SK-N-SH (cell line): ENCODE measurements at regions not wholly inside any gene's neighbourhood (a gene's known extent, or its start where the extent isn't known, plus 50 kb on each side); places are given as distances from the start of the nearest gene placed in this dataset.
A peak's percentile ranks its signal among the peaks of the same experiment; 100 is the strongest.

ENCODE experiments used
- CTCF ChIA-PET: fragments of 300-600, 350-600 bp; formaldehyde crosslinking; extraction: SDS; loops from one replicate; lab custom pipeline; 2021; lab: Yijun Ruan, JAX
- POLR2A ChIA-PET: fragments of 350-600 bp; sonication (Branson Sonifier 250); formaldehyde crosslinking; extraction: SDS; loops from one replicate; lab custom pipeline; 2020; ENCODE audit warnings: antibody characterized with exemption, inconsistent platforms; lab: Yijun Ruan, JAX
- DNase-seq: peaks from one replicate; pipeline ENCODE4 v3.0.0; 2012
- H2AFZ ChIP-seq: fragments of 200-600 bp; sonication (generic); 2 replicates; pipeline ENCODE4 v1.8.1; 2016; ENCODE audit warnings: antibody characterized with exemption, mild to moderate bottlenecking, low read depth
- H3F3A ChIP-seq: fragments of 200-600 bp; sonication (generic); replicated peaks from 2 replicates; pipeline ENCODE3; 2016; ENCODE audit warnings: antibody characterized with exemption, mild to moderate bottlenecking; ENCODE audit not compliant: insufficient read depth
- H3K27ac ChIP-seq, 2 experiments: fragments of 200-500 bp in 1 of 2; fragments of 200-600 bp in 1 of 2; sonication (Bioruptor generic) in 1 of 2; sonication (generic), shearing (Covaris generic) in 1 of 2; 2 replicates each; pipeline versions ENCODE4 v1.5.1 to v1.6.1; 2014 to 2016; ENCODE audit warnings: low read depth in 2 of 2, inconsistent platforms in 1 of 2, low read length in 1 of 2, mild to moderate bottlenecking in 1 of 2, mixed read lengths in 1 of 2
- H3K27me3 ChIP-seq: fragments of 200-600 bp; sonication (generic), shearing (Covaris generic); 2 replicates; pipeline ENCODE4 v1.6.1; 2016; ENCODE audit warnings: mixed run types; ENCODE audit not compliant: insufficient read depth
- H3K36me3 ChIP-seq, 2 experiments: fragments of 200-500 bp in 1 of 2; fragments of 200-600 bp in 1 of 2; sonication (Bioruptor generic) in 1 of 2; sonication (generic) in 1 of 2; replicated peaks in 1 of 2; 2 replicates each; pipeline versions ENCODE3 to v1.5.1; 2014 to 2016; ENCODE audit warnings: low read length in 1 of 2, mild to moderate bottlenecking in 1 of 2; ENCODE audit not compliant: insufficient read depth in 2 of 2, control insufficient read depth in 1 of 2
- H3K4me1 ChIP-seq, 2 experiments: fragments of 200-500 bp in 1 of 2; fragments of 200-600 bp in 1 of 2; sonication (Bioruptor generic) in 1 of 2; sonication (generic), shearing (Covaris generic) in 1 of 2; 2 replicates each; pipeline versions ENCODE4 v1.5.1 to v1.6.1; 2014 to 2016; ENCODE audit warnings: low read depth in 1 of 2, low read length in 1 of 2, mixed run types in 1 of 2; ENCODE audit not compliant: insufficient read depth in 2 of 2, control insufficient read depth in 1 of 2
- H3K4me2 ChIP-seq: fragments of 200-600 bp; sonication (generic), shearing (Covaris generic); 2 replicates; pipeline ENCODE4 v1.6.1; 2017; ENCODE audit warnings: mixed run types
- H3K4me3 ChIP-seq, 2 experiments: fragments of 200-500 bp in 1 of 2; fragments of 200-600 bp in 1 of 2; sonication (Bioruptor generic) in 1 of 2; sonication (generic), shearing (Covaris generic) in 1 of 2; 2 replicates each; pipeline versions ENCODE4 v1.5.1 to v1.8.1; 2014 to 2016; ENCODE audit warnings: low read depth in 2 of 2, inconsistent platforms in 1 of 2, low read length in 1 of 2, mild to moderate bottlenecking in 1 of 2, mixed read lengths in 1 of 2, moderate library complexity in 1 of 2
- H3K79me2 ChIP-seq: fragments of 200-600 bp; sonication (generic); 2 replicates; pipeline ENCODE4 v1.8.1; 2017; ENCODE audit warnings: mild to moderate bottlenecking; ENCODE audit not compliant: insufficient read depth
- H3K9ac ChIP-seq: fragments of 200-600 bp; sonication (generic); 2 replicates; pipeline ENCODE4 v1.6.1; 2017; ENCODE audit warnings: mixed run types
- H3K9me2 ChIP-seq: fragments of 200-600 bp; sonication (generic); 2 replicates; pipeline ENCODE4 v1.6.1; 2017; ENCODE audit warnings: mixed run types
- H3K9me3 ChIP-seq: fragments of 200-600 bp; sonication (generic); 2 replicates; pipeline ENCODE4 v1.6.1; 2017; ENCODE audit warnings: mixed run types, mild to moderate bottlenecking, moderate library complexity
- H4K20me1 ChIP-seq: fragments of 200-600 bp; sonication (generic); 2 replicates; pipeline ENCODE4 v1.6.1; 2017; ENCODE audit warnings: mild to moderate bottlenecking, mixed run types; ENCODE audit not compliant: insufficient read depth
- CHD2 ChIP-seq: fragments of 150-350 bp; IDR thresholded peaks from 2 replicates; pipeline ENCODE4 v1.6.1; 2018; ENCODE audit warnings: low read length; ENCODE audit not compliant: partially characterized antibody
- ELF1 ChIP-seq: IDR thresholded peaks from 2 replicates; pipeline ENCODE4 v1.4.0; 2012
- EZH2phosphoT487 ChIP-seq: fragments of 200-600 bp; sonication (generic); IDR thresholded peaks from 2 replicates; pipeline ENCODE4 v1.6.1; 2017; ENCODE audit warnings: low read depth, mixed run types, mild to moderate bottlenecking, antibody characterized with exemption, moderate library complexity, borderline replicate concordance
- FOSL2 ChIP-seq: IDR thresholded peaks from 2 replicates; pipeline ENCODE4 v1.4.0; 2012; ENCODE audit warnings: low read depth, mild to moderate bottlenecking, moderate library complexity, borderline replicate concordance
- FOXJ3 ChIP-seq: sonication (generic); formaldehyde crosslinking; IDR thresholded peaks from 2 replicates; pipeline ENCODE4 v1.5.1; 2020; ENCODE audit warnings: mild to moderate bottlenecking, missing genetic modification reagents
- FOXM1 ChIP-seq: IDR thresholded peaks from 2 replicates; pipeline ENCODE4 v1.4.0; 2012; ENCODE audit warnings: low read depth, mild to moderate bottlenecking
- GATA2 ChIP-seq: sonication (generic); formaldehyde crosslinking; IDR thresholded peaks from 2 replicates; pipeline ENCODE4 v1.5.0; 2020; ENCODE audit warnings: mild to moderate bottlenecking, missing genetic modification reagents
- JUND ChIP-seq: IDR thresholded peaks from 2 replicates; pipeline ENCODE4 v1.4.0; 2012
- MEF2A ChIP-seq: IDR thresholded peaks from 2 replicates; pipeline ENCODE4 v1.4.0; 2012; ENCODE audit warnings: low read depth, borderline replicate concordance
- MXI1 ChIP-seq: IDR thresholded peaks from 2 replicates; pipeline ENCODE4 v1.6.1; 2012; ENCODE audit warnings: mild to moderate bottlenecking, low read depth, low read length, improper control_type of control experiment
- NFIC ChIP-seq: IDR thresholded peaks from 2 replicates; pipeline ENCODE4 v1.4.0; 2012; ENCODE audit warnings: borderline replicate concordance
- NRF1 ChIP-seq: IDR thresholded peaks from 2 replicates; pipeline ENCODE4 v1.6.1; 2012; ENCODE audit warnings: low read depth, mild to moderate bottlenecking, low read length
- POLR2AphosphoS5 ChIP-seq: IDR thresholded peaks from 2 replicates; pipeline ENCODE4 v1.6.1; 2012; ENCODE audit warnings: low read depth, low read length
- RAD21 ChIP-seq: IDR thresholded peaks from 2 replicates; pipeline ENCODE4 v1.6.1; 2012; ENCODE audit warnings: mild to moderate bottlenecking, low read length
- RCOR1 ChIP-seq: fragments of 150-350 bp; IDR thresholded peaks from 2 replicates; pipeline ENCODE4 v1.6.1; 2017; ENCODE audit warnings: antibody characterized with exemption, low read length
- RFX5 ChIP-seq: IDR thresholded peaks from 2 replicates; pipeline ENCODE4 v1.6.1; 2012; ENCODE audit warnings: mild to moderate bottlenecking, improper control_type of control experiment, low read length
- RXRA ChIP-seq: IDR thresholded peaks from 2 replicates; pipeline ENCODE4 v1.4.0; 2012; ENCODE audit warnings: low read depth, mild to moderate bottlenecking, borderline replicate concordance
- SIN3A ChIP-seq: IDR thresholded peaks from 2 replicates; pipeline ENCODE4 v1.6.1; 2012; ENCODE audit warnings: low read depth, mild to moderate bottlenecking, low read length, moderate library complexity, borderline replicate concordance
- TAF1 ChIP-seq: IDR thresholded peaks from 2 replicates; pipeline ENCODE4 v1.6.1; 2012; ENCODE audit warnings: low read depth, mild to moderate bottlenecking, low read length, moderate library complexity, borderline replicate concordance
- TCF12 ChIP-seq: IDR thresholded peaks from 2 replicates; pipeline ENCODE4 v1.4.0; 2012
- TEAD4 ChIP-seq: IDR thresholded peaks from 2 replicates; pipeline ENCODE4 v1.4.0; 2012; ENCODE audit warnings: mild to moderate bottlenecking, borderline replicate concordance; ENCODE audit not compliant: insufficient read depth
- YY1 ChIP-seq: IDR thresholded peaks from 2 replicates; pipeline ENCODE4 v1.4.0; 2012; ENCODE audit warnings: low read depth, mild to moderate bottlenecking
- WGBS: methylation state at CpG from one replicate; pipeline ENCODE4 v1.1.6; 2017; ENCODE audit warnings: low lambda C conversion rate; 5-methylcytosine and 5-hydroxymethylcytosine counted together
- TF ChIP-seq, protein P1 (sequence below): IDR thresholded peaks from 2 replicates; pipeline ENCODE4 v1.4.0; 2012; ENCODE audit warnings: low read depth
- TF ChIP-seq, protein P2 (sequence below): IDR thresholded peaks from 2 replicates; pipeline ENCODE4 v1.4.0; 2012; ENCODE audit warnings: low read depth, borderline replicate concordance
- TF ChIP-seq, protein P3 (sequence below): IDR thresholded peaks from 2 replicates; pipeline ENCODE4 v1.6.1; 2012; ENCODE audit warnings: mild to moderate bottlenecking, low read depth, low read length, moderate library complexity
- TF ChIP-seq, protein P4 (sequence below): IDR thresholded peaks from 2 replicates; pipeline ENCODE4 v1.4.0; 2012; ENCODE audit warnings: low read depth, borderline replicate concordance
- TF ChIP-seq, protein P5 (sequence below): IDR thresholded peaks from 2 replicates; pipeline ENCODE4; 2012

DNA sequence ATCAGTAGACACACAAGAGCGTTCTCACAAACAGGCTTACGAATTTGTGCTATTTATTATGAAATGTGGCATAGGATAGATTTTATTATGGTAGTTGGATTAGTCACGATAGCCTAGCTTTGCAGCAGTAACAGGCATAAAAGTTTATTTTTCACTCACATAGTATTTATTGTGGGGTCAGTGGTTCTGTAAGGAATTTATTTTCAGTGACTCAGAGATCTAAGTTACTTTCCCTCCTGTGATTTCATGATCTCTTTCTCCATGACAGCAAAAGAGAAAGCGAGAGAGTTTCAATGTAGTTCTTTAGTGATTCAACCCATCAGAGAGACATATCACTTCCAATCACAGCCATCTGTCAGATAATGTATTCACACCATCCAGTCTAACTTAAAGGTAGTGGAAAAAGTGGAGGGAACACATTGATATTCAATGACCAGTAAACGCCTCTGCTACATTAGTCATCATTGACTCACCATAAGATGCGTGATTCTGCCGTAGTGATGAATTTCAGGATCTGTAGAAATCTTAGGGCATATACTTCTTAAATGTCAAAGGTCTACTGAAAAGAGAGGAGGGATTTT, 605.5 kb downstream of the HDGFL1 start:
- no peaks in the 10 kb centered on the region for H3K36me3 ChIP-seq
- H2AFZ ChIP-seq = peak overlapping the region; percentile 64
- H3K27me3 ChIP-seq = no peaks in the 10 kb centered on the region
- peak overlapping the region in 1 of 2 experiments; percentile 7; a peak in 1 of 4 replicates for H3K4me3 ChIP-seq
- H4K20me1 ChIP-seq = no peaks in the 10 kb centered on the region
- H3K27ac ChIP-seq = peak overlapping the region; percentile 53 to 88
- DNase-seq = no peak
- H3K9ac ChIP-seq = peak overlapping the region; percentile 22; the same call in 1 of the 2 replicates
- H3K9me2 ChIP-seq = no peaks in the 10 kb centered on the region
- H3K4me1 ChIP-seq = peaks cover 17 to 23% of the 10 kb centered on the region in 2 experiments; a peak in 3 of 4 replicates
- ChIA-PET CTCF (no interaction called here), POLR2A (no interaction called here)
- H3K9me3 ChIP-seq = no peaks in the 10 kb centered on the region
- no peaks in the 10 kb centered on the region for H3K79me2 ChIP-seq
- H3K4me2 ChIP-seq = peak overlapping the region; percentile 72
- WGBS = 14% methylated on average over 7 of the region's 7 CpGs
- peaks cover 23% of the 10 kb centered on the region for H3F3A ChIP-seq
- TF ChIP-seq GATA2 (CRISPR knock-in tag) (no peak), CHD2 (no peak), TAF1 (no peak), FOXM1 (peak; percentile 59; the same call in 1 of the 2 replicates), POLR2AphosphoS5 (no peak), NRF1 (no peak), MEF2A (no peak), NFIC (peak; percentile 32; the same call in 1 of the 2 replicates), RAD21 (no peak), YY1 (no peak), RXRA (0 out of 2 replicates have a peak, but pooled peaks have one; percentile 16), TEAD4 (peak; percentile 54; the same call in 1 of the 2 replicates), FOXJ3 (no peak), RCOR1 (no peak), MXI1 (no peak), JUND (peak; percentile 82), SIN3A (no peak), TCF12 (peak; percentile 67), FOSL2 (peak; percentile 89), ELF1 (no peak), RFX5 (no peak), EZH2phosphoT487 (no peak)
- TF ChIP-seq, protein P1, sequence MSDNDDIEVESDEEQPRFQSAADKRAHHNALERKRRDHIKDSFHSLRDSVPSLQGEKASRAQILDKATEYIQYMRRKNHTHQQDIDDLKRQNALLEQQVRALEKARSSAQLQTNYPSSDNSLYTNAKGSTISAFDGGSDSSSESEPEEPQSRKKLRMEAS = no peak
- TF ChIP-seq, protein P2, sequence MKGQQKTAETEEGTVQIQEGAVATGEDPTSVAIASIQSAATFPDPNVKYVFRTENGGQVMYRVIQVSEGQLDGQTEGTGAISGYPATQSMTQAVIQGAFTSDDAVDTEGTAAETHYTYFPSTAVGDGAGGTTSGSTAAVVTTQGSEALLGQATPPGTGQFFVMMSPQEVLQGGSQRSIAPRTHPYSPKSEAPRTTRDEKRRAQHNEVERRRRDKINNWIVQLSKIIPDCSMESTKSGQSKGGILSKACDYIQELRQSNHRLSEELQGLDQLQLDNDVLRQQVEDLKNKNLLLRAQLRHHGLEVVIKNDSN = no peak
- TF ChIP-seq, protein P3, sequence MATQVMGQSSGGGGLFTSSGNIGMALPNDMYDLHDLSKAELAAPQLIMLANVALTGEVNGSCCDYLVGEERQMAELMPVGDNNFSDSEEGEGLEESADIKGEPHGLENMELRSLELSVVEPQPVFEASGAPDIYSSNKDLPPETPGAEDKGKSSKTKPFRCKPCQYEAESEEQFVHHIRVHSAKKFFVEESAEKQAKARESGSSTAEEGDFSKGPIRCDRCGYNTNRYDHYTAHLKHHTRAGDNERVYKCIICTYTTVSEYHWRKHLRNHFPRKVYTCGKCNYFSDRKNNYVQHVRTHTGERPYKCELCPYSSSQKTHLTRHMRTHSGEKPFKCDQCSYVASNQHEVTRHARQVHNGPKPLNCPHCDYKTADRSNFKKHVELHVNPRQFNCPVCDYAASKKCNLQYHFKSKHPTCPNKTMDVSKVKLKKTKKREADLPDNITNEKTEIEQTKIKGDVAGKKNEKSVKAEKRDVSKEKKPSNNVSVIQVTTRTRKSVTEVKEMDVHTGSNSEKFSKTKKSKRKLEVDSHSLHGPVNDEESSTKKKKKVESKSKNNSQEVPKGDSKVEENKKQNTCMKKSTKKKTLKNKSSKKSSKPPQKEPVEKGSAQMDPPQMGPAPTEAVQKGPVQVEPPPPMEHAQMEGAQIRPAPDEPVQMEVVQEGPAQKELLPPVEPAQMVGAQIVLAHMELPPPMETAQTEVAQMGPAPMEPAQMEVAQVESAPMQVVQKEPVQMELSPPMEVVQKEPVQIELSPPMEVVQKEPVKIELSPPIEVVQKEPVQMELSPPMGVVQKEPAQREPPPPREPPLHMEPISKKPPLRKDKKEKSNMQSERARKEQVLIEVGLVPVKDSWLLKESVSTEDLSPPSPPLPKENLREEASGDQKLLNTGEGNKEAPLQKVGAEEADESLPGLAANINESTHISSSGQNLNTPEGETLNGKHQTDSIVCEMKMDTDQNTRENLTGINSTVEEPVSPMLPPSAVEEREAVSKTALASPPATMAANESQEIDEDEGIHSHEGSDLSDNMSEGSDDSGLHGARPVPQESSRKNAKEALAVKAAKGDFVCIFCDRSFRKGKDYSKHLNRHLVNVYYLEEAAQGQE = no peak
- TF ChIP-seq, protein P4, sequence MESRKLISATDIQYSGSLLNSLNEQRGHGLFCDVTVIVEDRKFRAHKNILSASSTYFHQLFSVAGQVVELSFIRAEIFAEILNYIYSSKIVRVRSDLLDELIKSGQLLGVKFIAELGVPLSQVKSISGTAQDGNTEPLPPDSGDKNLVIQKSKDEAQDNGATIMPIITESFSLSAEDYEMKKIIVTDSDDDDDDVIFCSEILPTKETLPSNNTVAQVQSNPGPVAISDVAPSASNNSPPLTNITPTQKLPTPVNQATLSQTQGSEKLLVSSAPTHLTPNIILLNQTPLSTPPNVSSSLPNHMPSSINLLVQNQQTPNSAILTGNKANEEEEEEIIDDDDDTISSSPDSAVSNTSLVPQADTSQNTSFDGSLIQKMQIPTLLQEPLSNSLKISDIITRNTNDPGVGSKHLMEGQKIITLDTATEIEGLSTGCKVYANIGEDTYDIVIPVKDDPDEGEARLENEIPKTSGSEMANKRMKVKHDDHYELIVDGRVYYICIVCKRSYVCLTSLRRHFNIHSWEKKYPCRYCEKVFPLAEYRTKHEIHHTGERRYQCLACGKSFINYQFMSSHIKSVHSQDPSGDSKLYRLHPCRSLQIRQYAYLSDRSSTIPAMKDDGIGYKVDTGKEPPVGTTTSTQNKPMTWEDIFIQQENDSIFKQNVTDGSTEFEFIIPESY = no peak
- TF ChIP-seq, protein P5, sequence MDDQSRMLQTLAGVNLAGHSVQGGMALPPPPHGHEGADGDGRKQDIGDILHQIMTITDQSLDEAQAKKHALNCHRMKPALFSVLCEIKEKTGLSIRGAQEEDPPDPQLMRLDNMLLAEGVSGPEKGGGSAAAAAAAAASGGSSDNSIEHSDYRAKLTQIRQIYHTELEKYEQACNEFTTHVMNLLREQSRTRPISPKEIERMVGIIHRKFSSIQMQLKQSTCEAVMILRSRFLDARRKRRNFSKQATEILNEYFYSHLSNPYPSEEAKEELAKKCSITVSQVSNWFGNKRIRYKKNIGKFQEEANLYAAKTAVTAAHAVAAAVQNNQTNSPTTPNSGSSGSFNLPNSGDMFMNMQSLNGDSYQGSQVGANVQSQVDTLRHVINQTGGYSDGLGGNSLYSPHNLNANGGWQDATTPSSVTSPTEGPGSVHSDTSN = peak; percentile 85
